Osteocyte (in vitro differentiated cells): ENCODE measurements at regions not wholly inside any gene's neighbourhood (a gene's known extent, or its start where the extent isn't known, plus 50 kb on each side); places are given as distances from the start of the nearest gene placed in this dataset.

Source experiments
- DNase-seq: peaks from one replicate; pipeline ENCODE4 v3.0.0; 2021; ENCODE audit warnings: mixed read lengths; ENCODE audit not compliant: unreplicated experiment; ENCODE audit errors: extremely low spot score
- H3K27ac Mint-ChIP-seq: one replicate; pipeline ENCODE4 v1.8.0; 2021; ENCODE audit warnings: mild to moderate bottlenecking, mixed read lengths; ENCODE audit not compliant: unreplicated experiment
- H3K27me3 Mint-ChIP-seq: one replicate; pipeline ENCODE4 v1.8.0; 2021; ENCODE audit warnings: mixed read lengths; ENCODE audit not compliant: unreplicated experiment
- H3K36me3 Mint-ChIP-seq: one replicate; pipeline ENCODE4 v1.8.0; 2021; ENCODE audit warnings: mixed read lengths; ENCODE audit not compliant: unreplicated experiment
- H3K4me1 Mint-ChIP-seq: one replicate; pipeline ENCODE4 v1.8.0; 2021; ENCODE audit warnings: mixed read lengths; ENCODE audit not compliant: unreplicated experiment
- H3K4me3 Mint-ChIP-seq: one replicate; pipeline ENCODE4 v1.8.0; 2021; ENCODE audit warnings: mild to moderate bottlenecking, moderate library complexity, mixed read lengths; ENCODE audit not compliant: unreplicated experiment
- H3K9me3 Mint-ChIP-seq: one replicate; pipeline ENCODE4 v1.8.0; 2021; ENCODE audit warnings: mixed read lengths; ENCODE audit not compliant: unreplicated experiment
- TF ChIP-seq, protein P1 (sequence below): fragments of 200-600 bp; sonication (generic); IDR thresholded peaks from 2 replicates; pipeline ENCODE4 v1.5.0; 2021; ENCODE audit warnings: antibody characterized with exemption, mild to moderate bottlenecking, moderate library complexity

DNA sequence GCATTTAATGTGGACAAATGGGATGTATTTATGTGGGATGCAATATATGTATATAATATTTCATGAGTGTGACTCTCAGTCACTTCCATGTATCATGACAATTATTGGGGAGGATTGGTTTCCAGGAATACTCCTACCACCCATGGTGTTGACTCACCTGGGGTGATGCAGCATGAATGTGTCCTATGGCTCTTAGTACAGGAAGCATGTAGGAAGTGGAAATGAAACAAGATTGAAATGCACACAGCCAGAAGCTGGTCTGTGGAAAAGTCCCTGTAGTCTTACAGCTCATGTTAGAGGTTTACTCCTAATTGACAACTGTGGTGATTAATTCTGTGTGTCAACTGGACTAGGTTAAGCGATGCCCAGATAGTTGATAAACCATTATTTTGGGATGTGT lies 89.3 kb upstream of the HAAO start:
- H3K9me3 Mint-ChIP-seq: no peaks in the 10 kb centered on the region
- H3K4me3 Mint-ChIP-seq: no peak overlapping the region
- no peaks in the 10 kb centered on the region for H3K27me3 Mint-ChIP-seq
- no peak overlapping the region for H3K27ac Mint-ChIP-seq
- H3K36me3 Mint-ChIP-seq: no peaks in the 10 kb centered on the region
- TF ChIP-seq, protein P1, sequence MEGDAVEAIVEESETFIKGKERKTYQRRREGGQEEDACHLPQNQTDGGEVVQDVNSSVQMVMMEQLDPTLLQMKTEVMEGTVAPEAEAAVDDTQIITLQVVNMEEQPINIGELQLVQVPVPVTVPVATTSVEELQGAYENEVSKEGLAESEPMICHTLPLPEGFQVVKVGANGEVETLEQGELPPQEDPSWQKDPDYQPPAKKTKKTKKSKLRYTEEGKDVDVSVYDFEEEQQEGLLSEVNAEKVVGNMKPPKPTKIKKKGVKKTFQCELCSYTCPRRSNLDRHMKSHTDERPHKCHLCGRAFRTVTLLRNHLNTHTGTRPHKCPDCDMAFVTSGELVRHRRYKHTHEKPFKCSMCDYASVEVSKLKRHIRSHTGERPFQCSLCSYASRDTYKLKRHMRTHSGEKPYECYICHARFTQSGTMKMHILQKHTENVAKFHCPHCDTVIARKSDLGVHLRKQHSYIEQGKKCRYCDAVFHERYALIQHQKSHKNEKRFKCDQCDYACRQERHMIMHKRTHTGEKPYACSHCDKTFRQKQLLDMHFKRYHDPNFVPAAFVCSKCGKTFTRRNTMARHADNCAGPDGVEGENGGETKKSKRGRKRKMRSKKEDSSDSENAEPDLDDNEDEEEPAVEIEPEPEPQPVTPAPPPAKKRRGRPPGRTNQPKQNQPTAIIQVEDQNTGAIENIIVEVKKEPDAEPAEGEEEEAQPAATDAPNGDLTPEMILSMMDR: no peak
- H3K4me1 Mint-ChIP-seq: peaks cover 2% of the 10 kb centered on the region
- no peak for DNase-seq

DNA sequence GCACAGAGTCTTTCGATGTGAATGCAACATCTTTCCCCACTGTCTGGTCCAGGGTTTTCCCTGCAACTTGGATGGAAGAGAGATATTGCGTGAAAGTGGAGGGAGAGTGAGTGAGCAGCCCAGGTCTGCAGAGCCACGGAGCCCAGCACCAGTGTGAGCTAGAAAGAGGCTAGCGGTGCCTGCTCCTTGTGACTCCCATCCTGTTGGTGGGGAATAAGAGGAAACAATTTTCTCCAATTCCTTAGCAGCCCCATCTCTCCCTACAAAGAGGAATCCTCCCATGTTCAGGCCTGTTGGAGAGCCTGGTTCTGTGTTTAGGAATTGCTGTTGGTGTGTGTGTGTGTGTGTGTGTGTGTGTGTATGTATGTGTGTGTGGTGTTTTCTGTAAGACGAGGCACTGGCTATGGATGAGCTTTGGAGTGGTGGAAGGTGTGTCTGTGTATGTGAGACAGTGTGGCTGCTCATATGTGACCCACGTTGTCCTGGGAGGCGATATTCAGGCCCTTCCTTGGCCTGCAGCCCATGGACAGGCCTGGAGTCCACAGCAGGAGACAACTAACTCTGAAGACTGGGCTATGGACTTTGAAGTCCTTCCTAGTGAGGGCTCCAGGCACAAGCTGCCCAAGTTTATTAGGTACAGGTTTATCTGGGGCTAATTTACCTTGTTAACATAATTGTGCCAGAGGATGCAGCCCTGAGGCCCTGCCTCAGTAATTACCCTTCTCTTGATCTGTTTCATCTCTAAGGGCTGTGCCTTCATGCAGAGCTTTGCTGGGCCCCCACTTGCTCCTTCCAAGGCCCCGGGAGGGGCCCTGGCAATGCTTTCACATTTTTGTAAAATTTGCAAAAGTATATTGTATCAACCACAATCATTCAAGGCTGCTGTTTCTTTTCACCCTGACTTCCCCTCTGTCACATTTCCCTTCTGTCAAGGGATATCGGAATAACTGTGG lies 88.6 kb upstream of the HAAO start:
- DNase-seq: no peak
- Mint-ChIP-seq H3K27me3 (no peaks in the 10 kb centered on the region), H3K36me3 (no peaks in the 10 kb centered on the region), H3K4me3 (no peak overlapping the region), H3K4me1 (no peaks in the 10 kb centered on the region), H3K27ac (no peak overlapping the region), H3K9me3 (no peaks in the 10 kb centered on the region)
- TF ChIP-seq, protein P1: no peak

DNA sequence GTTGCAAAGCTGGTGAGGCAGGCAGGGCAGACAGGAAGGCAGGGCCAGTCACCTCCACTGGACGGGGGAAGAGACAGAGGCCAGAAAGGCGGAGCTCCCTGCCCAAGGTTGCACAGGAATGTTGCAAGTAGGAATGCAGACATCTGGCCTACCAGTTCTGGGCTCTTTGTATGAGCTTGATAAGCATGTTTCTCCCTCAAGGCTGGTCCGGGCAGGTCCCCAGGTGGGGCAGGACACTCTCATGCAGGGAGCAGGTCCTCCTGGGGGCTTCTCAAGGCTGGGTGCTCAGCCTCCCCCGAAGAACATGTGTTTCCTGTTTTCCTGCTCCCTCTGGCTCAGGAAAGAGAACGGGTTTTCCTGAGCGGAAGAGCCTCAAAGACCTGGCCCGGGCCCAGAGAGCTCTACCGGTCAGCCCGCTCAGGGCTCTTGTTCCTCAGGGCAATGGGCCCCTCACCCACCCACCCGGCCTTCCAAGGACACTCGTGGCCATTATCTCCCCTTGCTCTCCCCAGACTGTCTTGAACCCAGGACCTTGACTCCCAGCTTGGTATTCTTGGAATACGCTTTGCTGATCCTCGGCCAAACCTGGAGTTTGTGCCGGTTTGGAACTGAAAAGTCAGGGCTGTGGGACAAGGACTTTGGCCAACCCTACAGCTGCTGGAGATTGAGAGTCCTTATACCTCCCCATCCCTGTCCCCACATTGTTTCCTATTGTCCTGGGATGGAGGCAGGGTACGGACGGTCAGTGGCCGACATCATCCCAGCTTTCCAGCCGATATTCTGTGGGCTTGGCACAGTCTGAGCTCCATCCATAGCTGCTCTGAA lies 87.7 kb upstream of the HAAO start:
- Mint-ChIP-seq H3K27ac (no peak overlapping the region), H3K27me3 (no peaks in the 10 kb centered on the region), H3K4me3 (no peak overlapping the region), H3K36me3 (no peaks in the 10 kb centered on the region), H3K4me1 (no peaks in the 10 kb centered on the region), H3K9me3 (no peaks in the 10 kb centered on the region)
- TF ChIP-seq, protein P1: no peak
- no peak for DNase-seq

DNA sequence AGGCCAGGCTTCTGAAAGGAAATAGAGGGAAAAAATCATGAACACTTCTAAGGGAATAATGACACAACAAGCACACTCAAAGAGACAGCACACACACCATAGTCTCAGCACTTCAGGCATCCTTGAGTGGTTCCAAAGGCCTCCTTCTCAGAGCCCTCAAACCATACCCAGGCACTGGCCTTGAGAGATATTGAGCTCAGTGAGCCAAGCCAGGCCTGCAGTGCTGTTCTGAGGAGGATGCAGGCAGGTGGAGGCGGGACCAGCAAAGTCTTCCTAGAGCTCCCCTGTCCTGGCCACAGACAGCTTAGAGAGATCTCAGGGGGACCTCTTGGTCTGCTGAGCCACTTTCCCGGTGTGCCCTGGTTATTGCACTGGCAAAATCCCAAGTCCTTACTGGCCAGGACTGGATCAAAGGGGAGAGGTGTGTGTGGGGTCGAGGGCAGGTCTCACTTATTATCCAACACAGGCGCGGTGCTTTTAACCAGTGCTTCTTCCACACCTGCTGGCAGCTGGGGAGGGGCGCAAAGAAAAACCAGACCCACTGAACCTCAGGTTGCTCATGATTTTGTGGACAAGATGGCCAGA lies 86.8 kb upstream of the HAAO start:
- Mint-ChIP-seq H3K36me3 (no peaks in the 10 kb centered on the region), H3K4me1 (no peaks in the 10 kb centered on the region), H3K4me3 (no peak overlapping the region), H3K27ac (no peak overlapping the region), H3K9me3 (no peaks in the 10 kb centered on the region), H3K27me3 (no peaks in the 10 kb centered on the region)
- DNase-seq: no peak
- TF ChIP-seq, protein P1: no peak
